Stimulated activated CD4-positive, alpha-beta T cell treated with anti-CD3 and anti-CD28 coated beads, Interleukin-4, amount 100 ng/mL, for 24 hours (primary cell): ENCODE measurements at regions not wholly inside any gene's neighbourhood (a gene's known extent, or its start where the extent isn't known, plus 50 kb on each side); places are given as distances from the start of the nearest gene placed in this dataset.
"Not testable (repeated sequence)": the region's sequence is repeated elsewhere in the genome, so short reads cannot be mapped to it uniquely, and the experiment has no call there.

ENCODE experiments used
- DNase-seq: peaks from one replicate; pipeline ENCODE4 v3.0.0-alpha.2; 2020

DNA sequence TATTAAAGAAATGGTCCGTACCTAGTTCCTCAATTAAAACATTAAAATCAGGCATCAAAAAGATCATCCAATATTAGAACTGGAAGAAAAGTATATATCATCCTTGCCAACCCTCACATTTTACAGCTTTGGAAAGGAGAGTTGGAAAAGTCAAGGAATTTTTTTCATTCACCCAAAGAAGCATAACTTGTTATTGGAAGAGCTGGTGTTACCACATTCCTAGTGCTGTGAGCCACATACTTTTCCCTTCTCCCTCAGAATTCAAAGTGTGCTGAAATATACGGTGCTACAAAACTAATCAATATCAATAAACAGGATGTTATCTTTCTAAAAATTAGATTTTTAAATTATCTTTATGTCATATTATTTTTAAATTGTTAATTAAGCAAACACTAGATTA is 202.1 kb upstream of the FAT3 start:
- no peak for DNase-seq

DNA sequence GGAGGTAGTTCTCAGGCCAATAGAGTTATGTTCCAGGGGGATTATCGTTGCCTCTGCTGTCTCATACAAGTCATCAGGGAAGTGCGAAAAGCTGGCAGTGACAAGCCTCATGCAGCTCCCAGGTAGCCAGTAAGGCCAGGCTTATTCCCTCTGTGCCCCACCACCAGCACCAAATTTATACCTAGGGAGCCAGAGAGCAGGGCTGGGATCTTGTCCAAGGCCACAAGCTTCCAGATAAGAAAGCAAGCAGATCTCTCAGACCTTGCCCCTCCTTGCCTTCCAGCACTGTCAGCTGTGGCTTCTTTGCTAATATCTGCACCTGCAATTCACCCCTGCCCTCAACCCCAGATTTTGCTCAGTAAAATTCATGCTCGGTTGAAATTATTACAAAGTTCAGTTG is 206.3 kb upstream of the FAT3 start:
- DNase-seq, result no peak

DNA sequence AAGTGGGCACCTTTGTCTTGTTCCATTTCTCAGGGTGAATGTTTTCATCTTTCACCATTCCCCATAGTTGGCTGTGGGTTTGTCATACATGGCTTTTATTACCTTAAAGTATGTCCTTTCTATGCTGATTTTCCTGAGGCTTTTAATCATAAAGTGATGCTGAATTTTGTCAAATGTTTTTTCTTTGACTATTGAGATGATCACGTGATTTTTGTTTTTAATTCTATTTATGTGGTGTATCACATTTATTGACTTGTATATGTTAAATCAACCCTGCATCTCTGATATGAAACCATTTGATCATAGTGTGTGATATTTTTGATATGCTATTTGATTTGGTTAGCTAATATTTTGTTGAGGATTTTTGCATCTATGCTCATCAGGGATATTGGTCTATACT is 216.4 kb upstream of the FAT3 start:
- no peak for DNase-seq

DNA sequence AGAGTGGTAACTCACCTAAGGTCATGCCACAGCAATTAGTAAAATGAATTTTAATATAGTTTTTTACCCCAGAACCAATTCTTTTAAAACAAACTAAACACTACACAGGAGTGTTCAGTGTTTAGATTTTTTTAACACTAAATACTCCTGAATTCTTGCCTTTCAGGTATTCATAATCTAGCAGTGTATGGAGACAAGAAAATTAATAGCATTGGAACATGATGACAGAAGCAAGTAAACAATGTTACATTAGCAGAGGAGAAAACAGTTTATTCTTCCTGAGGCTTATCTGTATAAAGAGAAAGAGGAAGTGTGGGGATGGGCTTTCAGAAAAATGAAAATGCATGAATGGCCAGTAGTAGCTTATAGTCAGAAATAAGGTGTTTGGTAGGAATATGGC is 222.1 kb upstream of the FAT3 start:
- DNase-seq, result no peak

DNA sequence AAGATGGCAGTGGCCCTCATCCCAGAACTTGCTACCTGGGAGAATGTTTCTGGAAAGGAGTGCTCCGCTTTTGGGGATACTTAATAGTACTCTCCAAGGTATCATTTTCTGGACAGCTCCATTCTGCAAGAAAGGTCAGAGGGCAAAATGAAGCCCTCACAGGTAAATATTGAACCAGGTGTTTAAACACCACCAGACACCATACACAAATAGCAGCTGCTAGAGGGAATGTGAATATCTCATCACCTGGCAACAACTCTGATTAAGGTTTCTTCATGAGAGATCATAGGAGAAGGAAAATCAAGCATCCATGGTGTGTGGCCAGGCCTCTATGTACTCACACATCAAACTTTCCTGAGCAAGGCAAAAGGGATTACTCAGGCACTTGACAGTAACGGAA is 226.1 kb upstream of the FAT3 start:
- no peak for DNase-seq

DNA sequence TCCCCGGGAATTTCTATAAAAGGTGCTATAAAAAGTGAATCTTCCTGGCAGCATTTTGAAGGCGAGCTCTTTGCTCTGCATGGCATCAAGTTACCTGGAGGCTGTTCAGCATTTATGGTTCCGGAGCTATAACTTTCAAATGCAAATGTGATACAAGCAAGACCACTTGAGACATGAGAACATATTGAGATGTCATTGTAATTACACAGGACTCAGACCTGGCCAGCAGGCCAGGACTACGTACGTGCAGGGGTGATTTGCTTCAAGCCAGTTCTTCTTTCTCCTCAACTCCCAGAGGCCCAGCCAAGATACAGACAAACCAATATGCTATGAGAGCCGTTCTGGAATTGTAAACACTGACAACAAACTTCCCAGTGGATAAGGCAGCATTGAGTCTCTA is 227.4 kb upstream of the FAT3 start:
- DNase-seq, result no peak

DNA sequence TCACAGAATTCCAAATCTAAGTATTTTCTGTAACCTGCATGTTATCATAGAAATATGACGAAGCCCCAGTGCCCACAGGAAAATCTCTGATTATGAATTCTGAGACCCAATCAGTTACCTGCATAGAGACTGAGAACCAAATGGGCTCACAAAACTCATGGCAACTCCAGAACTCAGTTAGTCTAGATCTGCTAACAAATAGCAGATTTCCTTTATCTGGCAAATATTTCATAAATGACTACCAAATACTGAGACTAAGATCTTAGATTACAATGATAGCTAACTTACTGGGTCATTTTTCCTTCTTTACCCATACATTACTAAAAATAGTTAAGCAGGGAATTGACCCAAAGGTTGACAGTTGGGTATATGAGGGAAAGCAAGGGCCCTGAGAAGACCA is 228.1 kb upstream of the FAT3 start:
- DNase-seq, result no peak

DNA sequence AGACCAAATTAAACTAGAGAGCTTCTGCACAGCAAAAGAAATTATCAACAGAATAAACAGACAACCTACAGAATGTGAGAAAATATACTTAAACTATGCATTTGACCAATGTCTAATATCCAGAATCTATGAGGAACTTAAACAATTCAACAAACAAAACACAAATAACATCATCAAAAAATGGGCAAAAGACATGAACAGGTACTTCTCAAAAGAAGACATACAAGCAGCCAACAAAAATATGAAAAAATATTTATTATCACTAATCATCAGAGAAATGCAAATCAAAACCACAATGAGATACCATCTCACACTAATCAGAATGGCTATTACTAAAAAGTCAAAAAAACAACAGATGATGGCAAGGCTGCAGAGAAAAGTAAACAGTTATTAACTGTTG is 236.2 kb upstream of the FAT3 start:
- not testable (repeated sequence) for DNase-seq

DNA sequence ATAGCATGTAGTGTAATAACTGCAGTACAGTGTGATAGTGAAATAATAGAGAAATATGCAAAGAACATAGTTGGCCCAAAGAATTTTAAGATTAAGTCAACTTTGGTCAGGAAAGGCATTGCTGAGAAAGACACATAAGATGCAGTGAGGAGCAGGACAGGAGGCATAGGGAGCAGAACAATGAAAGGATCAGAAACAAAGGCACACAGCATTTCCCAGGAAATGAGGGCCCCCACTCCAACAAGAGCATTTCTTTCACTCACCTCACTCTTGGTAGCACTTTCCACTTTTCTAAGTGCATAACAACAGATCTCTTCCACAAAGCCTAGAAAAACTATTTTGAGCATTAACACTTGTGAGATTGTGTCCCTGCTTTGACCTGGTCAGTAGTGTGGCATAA is 238.4 kb upstream of the FAT3 start:
- no peak for DNase-seq

DNA sequence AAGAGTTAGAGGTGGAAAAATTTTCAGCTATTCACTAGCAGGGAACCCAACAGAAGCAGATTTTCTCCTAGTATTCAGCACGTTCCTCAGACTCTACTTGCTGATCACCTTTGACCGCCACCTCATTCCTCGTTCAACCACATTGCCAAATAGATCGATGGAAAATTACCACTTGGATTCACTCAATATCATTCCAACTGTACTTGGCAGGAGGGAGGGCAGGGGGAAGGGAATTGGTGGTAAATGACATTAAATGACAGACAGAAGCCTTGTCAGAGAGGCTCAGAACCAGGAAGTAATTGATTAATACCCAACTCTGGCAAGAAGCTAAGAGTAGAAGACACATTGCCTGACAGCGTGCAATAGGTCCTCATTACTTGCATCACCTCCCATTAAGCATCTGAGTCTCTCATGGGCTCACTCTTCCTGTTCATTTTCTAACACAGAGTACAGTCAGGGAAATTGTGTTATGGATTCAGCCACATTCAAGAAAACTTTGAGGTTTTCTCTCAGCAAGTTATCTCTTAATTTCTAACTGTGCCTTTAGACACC is 240.5 kb upstream of the FAT3 start:
- no peak for DNase-seq

DNA sequence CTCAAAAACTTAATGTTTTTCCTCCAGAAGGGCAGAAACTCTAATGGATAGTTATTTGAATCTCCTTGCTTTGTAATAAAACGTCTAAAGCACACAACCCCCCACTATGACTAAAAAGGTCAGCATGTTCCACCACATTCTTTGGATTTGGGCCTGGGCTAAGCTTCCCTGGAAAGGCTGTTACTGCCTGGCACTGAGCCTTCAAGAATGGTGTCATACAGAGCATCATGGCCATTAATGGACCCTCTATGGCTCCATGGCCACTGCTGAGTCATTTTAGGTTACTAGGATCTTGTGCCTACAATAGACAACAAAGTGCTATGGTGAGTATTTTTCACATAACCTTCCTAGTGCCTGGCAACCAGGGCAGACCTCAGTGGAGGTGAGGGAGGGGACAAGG is 242.6 kb upstream of the FAT3 start:
- no peak for DNase-seq

DNA sequence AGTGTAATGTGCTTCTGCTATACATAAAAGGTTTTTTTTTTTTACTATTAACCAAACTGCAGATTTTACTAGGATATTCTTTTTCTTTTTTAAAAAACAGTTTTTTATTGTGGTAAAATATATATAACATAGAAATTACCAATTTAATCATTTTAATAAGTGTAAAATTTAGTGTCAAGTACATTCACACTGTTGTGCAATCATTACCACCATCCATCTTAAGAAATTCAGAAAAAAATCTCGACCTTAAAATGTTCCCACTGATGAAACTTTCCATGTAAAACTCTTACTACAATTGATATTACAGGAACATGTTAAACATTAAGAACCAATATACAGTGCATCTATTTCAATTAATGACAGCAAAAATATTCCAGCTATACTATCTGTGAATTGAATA is 244.8 kb upstream of the FAT3 start:
- no peak for DNase-seq

DNA sequence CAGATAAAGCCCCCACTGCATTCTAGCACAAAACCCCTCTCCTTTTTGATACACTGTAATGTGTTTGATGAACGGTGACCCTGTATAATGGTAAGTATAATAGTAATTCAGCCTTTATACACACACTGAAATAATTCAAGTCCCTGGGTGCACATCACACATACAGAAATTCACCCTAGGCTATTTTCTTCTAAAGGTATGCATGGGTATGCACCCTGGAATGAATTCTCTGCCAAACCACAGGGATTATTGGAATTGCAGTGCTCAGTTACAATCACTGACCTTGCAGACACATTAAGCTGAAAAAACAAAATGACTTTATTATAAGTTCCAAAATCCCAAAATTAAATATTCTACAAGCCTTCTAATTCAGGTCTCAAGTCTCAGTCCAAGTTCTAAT is 245.9 kb upstream of the FAT3 start:
- DNase-seq, result no peak

DNA sequence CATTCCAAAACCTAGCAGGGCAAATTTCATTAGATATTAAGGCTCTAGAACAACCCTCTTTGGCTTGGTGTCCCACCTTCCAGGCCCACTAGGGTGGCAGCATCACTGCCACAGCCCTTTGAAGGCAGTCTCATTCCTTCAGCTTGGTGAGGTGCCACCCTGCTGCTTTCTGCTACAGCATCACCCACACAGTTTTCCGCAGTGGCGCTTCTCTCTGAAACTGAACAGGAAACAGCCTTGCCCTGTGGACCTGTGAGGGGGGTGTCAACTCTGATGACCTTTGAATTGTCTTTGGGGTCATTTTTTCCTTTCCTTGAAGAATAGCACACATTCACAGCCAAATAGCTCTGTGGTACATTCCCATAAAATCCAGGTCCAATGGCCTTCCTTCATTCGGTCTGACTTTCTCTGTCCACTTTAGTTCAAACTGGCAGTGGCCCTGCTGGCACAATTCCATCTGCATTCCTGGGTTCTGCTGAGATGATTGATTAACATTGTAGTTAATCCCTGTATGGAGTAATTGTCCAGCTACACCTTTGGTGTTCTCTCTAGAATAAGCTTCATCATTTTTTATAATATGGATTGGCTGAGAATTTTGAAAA is 251.9 kb upstream of the FAT3 start:
- no peak for DNase-seq

DNA sequence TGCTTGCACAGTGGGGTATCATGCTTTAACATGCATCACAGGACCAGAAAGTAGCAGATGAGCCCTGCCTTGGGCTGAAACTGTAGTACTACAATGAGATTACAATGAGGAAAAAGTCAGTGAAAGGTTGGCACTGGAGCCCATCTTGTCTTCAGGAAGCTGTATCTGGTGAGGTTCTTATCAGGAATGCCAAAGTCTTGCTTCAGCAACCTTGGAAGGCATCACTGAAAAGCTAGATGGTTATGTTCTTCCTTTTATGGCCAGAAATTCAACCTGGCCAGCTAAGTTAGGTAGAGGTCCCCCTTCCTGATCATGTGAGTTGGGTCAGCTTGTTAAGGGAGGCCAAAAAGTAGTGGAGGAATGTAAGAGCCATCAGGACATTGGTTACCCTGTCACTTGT is 254.0 kb upstream of the FAT3 start:
- no peak for DNase-seq

DNA sequence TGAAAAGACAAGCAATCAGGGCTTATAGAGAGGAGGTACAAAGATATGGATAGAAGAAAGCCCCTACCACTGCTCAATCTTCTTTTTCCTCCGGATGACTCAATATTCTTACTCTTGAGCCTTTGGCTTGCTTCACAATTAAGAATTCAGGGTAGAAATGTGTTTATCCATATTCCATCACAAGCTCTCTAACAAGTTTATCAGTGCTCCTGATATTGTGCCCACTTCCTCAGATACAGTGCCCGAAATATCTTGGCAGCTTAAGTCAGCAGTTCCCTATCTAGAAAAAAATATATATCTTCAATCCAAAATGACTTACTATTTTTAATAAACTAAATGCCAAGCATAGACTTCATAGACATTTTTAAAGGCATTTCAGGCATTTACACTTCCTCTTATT is 255.1 kb upstream of the FAT3 start:
- no peak for DNase-seq

DNA sequence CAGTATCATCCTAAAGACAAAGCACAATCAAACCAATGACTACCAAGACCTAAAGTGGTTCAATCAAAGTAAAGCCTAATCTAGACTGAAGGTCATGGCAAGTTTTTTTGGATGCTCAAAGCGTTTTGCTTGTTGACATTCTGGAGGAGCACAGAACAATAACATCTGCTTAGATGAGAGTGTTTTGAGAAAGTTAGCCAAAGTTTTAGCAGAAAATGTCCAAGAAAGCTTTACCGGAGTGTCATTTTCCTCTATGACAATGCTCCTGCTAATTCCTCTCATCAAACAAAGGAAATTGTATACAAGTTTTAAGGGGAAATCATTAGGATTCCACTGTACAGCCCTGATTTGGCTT is 256.9 kb upstream of the FAT3 start:
- DNase-seq, result no peak

DNA sequence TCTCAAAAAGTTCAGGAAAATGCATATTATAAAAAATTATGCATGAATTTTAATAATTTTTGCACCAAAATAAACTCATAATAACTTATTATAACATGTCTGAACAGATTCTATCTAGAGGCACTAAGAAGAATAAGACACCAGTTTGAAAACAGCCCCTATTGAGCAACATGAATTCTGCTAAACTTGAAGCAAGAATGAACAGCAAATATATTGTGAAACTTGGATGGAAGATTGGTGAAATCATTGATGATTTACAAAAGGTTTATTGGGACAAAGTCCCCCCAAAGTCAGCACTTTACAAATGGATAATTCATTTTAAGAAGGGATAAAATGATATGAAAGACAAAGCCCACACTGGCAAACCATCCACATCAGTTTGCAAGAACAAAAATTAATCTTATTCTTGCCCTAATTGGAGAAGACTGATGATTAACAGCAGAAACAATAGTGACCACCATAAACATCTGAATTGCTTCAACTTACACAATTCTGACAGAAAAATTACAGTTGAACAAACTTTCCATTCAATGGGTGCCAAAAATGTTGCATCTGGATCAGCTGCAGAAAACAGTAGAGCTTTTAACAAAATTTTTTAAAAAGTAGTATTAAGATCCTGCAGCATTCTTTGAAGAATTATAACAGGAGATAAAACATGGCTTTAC is 257.5 kb upstream of the FAT3 start:
- DNase-seq, result no peak

DNA sequence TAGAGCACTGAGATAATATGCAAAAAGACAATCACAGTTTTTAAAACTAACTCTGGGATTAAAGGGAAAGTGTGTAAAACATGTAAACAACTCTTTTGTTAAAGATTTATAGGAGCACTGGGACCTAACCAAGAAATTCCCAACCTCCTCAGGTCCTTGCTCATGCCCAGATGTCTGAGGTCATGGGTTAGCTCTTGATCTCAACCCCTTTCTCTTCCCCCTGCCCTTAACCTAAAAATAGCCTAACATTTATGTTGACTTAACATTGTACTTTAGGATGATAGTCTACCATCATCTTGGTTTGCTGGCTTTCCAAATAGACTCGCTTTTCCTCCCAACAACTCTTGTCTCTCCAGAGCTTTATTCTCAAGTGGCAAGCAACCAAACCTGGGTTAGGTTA is 258.2 kb upstream of the FAT3 start:
- DNase-seq, result no peak

DNA sequence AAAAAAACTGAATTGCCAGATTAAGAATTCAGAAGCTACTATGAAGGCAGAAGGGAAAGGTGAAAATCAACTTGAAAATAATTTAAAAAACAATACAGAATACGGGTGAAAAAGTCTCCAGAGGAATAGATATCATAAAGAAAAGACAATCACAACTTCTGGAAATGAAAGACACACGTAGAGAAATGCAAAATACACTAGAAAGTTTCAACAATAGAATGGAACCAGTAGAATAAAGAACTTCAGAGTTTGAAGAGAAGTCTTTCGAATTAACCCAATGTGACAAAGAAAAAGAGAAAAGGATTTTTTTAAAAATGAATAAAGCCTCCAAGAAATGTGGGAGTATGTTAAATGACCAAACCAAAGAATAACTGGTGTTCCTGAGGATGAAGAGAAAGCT is 263.8 kb upstream of the FAT3 start:
- no peak for DNase-seq

DNA sequence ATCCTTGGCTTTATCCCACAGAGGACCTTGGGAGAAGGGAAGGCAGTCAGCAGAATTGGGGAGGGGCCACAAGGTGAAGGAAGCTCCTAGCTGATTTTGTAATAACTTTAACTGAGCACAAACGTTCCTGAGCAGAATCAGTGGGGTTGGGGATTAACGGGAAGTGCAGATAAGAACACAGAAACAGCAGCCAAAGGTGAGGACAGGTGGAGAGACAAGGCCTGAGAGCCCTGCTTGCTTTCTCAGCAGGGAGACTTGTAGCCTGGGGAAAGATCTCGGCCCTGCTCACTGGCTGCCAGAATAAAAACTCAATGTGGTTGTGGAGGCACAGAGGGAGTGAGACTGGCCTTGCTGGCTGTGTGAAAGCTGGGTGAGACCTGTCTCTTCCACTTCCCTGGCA is 265.2 kb upstream of the FAT3 start:
- DNase-seq, result no peak

DNA sequence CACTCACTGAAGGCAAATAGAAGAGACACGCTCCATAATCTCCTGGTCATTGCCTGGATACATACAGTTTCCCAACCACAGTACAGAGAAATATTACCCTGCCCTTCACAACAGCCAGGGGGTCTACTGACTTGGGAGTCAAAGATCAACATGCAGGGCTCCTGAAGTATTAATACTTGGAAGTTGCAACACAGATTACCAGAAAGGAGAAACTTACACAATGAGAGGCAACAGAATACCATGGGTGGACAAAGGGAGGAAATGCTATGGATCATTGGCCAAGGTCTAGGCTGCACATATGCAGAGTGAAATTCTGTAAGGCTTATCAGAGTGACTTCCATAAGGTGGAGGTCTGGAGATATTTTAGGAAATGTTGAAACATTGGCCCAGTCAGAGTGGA is 267.9 kb upstream of the FAT3 start:
- no peak for DNase-seq

DNA sequence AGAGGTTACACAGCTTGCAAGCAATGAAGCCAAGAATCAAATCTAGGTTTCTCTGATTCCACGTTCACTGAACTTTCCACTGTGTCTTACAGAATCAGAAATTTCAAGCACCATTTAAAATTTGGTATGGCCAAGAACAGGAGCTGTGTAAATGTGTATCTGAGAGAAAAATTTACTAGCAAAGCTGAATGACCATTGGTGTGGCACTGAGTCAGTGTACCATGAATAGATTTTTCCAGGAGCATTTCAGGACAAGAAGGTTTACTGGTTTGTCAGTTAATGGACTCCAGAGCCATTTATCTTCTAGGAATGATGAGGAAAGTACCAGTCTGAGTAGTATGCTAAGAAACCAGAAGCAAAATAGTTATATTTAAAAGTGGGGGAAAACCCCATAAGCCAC is 269.4 kb upstream of the FAT3 start:
- no peak for DNase-seq

DNA sequence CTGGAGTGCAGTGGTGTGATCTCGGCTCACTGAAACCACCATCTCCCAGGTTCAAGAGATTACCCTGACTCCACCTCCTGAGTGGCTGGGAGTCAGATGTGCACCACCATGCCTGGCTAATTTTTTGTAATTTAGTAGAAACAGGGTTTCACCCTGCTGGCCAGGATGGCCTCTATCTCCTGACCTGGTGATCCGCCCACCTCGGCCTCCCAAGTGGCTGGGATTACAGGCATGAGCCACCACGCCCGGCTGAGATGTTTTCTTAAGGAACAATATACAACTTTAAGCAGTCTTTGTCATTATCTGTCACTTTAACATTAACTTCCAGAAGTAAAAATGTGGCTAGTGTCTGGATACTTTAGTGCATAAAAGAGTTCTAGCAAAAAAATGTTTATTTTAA is 272.6 kb upstream of the FAT3 start:
- DNase-seq, result no peak

DNA sequence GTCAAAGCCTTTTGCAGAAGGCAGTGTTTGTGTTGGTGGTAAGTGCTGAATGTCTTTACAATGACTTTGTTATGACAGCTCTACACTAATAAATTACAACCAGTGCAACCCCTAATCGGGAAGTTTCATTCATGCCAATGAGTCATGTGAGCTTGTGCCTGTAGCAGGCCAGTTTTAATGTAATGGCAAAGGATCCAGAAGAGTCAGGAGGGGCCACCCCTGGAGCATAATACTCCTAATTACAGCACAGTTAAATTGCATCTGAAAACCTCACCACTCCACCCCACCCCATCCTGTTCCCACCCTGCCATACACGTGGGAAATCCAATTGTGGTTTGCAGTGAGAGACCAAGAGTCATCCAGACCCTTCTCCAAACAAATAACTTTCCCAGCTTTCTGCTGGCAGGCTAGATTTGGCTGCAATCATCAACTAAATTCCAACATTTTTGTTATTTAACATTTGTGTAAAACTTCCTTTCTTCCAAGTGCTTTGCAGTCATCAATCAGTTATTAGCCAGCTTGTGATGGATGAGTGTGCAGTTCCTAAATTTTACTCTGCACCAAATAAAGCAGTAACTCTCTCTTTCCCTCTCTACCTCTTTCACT is 277.3 kb upstream of the FAT3 start:
- no peak for DNase-seq
